T-helper 1 cell treated with Interleukin-12 subunit alpha and Interleukin-12 subunit beta and Interleukin-4 antibody, amounts not matched to agents 30 ng/mL and 1 ng/mL, for 36 hours (primary cell): ENCODE measurements at regions not wholly inside any gene's neighbourhood (a gene's known extent, or its start where the extent isn't known, plus 50 kb on each side); places are given as distances from the start of the nearest gene placed in this dataset.
"Not testable (repeated sequence)": the region's sequence is repeated elsewhere in the genome, so short reads cannot be mapped to it uniquely, and the experiment has no call there.

Source experiments
- intact Hi-C: fragments of 100-400 bp; cut with micrococcal nuclease; formaldehyde crosslinking; loops from one replicate; pipeline ENCODE4 v1.15.1; 2024

DNA sequence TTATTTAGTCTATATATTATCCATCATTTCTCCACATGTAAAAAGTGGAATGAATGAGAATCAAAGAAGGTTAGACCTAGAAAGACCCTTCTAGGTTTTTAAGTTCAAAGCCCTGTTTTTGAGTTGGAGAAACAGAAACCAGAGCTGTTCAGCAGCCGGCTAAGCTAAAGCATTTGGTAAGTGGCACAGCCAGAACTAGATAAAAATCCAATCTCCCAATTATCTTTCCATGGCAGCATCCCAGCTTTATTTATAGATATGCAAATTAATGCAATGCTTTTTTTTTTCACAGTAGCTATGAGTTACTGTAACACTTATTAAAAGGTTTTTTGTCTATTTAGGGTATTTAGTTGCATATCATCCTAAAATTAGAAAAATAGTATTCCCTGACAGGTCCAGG lies 85.1 kb downstream of the NIBAN1 start:
- intact Hi-C loops: no loop called here

DNA sequence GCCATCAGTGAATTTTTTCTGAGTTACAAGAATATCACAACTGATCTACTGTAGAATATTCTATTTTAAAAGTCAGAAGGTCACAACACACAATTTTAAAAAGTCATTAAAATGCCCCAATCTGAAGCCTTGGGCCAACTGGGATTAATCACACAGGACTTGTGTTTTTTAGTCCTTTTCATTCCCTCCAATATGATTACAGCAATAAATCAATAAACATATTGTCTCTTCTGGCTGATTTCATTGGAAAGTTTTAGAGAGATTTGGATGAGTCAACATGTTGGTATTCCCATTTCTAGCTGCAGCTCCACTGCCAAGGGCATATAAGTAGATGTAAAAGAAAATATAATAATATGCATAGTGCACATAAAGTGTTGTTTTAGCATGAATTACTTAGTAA lies 85.8 kb downstream of the NIBAN1 start:
- intact Hi-C loops: no loop called here

DNA sequence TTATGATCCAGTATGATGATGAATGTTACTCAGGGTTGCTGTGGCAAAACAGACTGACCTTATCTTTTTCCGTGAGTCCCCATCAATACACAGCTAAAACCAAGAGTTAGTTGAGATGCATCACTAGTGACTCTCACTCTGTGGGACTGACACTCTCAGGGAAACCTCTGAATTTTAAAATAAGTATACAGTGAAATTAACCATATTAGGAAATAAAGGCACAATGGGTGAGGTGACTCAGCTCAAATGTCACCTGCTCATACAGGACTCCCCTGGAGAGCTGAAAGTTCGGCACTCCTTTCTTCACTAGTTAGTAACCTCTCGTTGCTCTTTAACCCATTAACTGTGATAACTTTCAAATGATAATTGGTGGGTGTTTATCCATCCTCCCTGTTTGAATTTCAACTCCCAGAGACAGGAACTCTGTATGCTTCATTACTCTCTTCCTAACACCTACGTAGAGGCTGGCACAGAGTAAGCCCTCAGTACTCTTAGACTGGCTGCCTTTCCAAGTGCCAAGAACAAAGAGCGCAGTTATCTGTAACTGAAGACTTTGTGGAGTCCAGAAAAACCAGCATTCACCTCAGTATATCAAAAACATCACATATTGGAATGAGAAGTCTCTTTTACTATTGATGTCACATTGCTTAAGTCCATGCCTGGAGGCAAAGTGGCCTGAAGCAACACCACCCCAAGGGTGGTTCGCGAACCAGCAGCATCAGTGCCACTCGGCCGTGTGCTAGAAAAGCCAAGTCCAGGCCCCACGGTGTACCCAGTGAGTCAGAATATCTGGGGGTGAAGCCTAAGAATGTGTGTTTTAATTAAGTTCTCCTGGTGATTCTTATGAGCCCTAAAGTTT lies 91.1 kb downstream of the NIBAN1 start:
- intact Hi-C loops: loop anchor here (1.0 kb wide), 1 partner anchor 16 kb away; no protein-coding TSS in a partner anchor

DNA sequence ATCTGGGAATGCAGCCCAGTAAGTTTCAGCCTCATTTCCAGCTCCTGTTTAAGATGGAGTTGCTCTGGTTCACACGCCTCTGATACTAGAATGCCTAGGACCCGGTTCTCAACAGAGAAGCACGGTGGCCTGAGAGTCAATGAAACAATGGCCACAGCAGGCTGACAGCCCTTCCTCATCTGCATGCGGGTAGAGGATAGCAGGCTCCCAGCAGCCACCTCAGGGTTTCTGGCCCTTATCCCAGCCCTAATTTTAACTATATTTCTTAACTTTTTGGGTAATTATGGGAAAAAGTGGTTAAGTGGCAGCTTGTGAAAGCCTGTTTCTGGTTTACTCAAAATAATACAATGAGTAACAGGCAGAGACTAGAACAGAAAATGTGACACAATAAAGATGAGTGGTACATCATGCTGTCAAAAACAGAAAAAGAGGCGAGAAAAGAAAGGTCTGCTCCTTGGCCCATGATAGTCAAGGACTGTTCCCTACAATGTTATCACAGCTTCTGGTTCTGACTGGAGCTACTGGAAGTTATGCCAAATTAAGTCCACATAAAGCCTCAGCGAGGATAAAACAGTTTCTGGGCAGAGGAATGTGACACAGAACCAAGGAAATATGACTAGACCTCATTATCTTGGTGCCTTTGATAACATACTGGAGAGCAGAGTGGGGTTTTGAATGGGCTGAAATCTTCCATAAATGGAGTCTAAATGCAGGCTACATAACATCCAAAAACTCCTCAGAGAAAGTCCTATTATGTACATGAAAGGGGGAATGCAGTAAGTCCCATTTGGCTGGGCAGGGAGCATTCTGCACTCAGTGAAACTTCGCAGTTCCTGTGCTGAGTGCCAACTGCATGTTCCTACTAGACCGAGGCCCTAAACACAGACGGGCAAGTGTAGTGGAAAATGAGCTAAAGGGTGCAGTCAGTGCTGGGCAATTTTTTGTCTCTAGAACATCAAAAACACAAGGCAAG lies 92.1 kb downstream of the NIBAN1 start:
- intact Hi-C loops: loop anchor here (1.0 kb wide), 1 partner anchor 15 kb away; no protein-coding TSS in a partner anchor

DNA sequence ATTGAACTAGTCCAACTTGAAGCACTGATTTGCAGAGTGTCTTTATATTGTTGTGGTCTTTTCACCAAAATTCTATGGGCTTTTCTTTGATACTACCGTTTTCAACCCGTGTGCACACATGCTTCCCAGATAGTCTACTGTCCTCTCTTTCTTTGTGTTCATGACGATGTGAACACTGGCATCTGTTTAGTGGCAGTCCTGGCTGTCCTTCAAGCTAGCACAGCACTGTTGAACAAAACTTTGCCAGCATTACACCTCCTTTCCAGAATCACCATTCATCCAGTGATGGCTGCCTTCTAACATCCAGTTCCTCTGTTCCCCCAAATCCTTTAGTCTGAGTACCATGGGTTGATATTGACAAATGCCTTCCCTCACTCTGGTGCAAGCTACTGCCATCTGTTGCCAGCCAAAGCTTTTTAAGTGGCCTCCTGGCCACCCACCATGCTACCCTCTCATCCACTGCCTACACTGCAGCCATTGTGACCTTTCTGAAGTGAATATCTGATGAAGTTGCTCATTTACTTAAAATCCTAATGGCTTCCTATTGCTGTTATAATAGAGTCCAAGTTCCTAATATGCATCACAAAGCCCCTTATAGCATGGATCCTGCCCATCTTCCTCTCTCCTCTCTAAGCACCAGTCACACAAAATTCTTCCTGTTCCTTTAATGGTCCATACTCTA lies 94.3 kb downstream of the NIBAN1 start:
- intact Hi-C loops: no loop called here

GRCh38 chr1:184878602-184879001 lies 95.7 kb downstream of the NIBAN1 start:
- intact Hi-C loops: no loop called here

DNA sequence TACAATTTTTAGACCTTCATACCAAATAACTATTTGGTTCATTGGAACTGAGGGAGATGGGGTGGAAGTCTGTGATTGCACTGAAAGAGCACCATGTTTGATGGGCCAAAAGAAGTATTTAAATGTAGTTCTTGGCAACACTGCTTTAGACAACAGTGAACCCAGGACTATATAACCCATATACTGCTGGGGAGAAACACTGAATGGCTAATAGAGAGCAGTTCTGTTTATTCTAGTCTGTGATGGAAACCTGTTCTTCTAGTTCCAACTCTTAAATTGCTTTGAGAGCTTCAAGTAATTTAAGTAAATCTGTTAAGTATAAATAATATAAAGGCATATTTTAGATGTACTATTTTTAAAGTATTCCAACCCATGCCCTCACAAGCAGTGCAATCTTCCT lies 96.3 kb downstream of the NIBAN1 start:
- intact Hi-C loops: no loop called here

DNA sequence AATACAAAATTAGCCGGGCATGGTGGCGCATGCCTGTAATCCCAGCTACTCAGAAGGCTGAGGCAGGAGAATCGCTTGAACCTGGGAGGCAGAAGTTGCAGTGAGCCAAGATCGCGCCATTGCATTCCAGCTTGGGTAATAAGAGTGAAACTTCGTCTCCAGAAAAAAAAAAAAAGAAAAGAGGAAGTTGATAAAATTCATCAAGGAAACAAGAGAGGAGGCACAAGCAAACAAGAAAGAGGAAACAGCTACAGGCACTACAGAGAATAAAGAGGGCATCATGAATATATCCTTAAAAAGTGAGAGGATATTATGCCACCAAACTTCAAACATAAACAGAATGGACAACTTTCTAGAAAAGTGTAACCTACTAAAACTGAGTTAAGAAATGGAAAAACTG lies 98.3 kb downstream of the NIBAN1 start:
- intact Hi-C loops: not testable (repeated sequence)

GRCh38 chr1:184875218-184875617 lies 99.1 kb downstream of the NIBAN1 start:
- intact Hi-C loops: no loop called here

DNA sequence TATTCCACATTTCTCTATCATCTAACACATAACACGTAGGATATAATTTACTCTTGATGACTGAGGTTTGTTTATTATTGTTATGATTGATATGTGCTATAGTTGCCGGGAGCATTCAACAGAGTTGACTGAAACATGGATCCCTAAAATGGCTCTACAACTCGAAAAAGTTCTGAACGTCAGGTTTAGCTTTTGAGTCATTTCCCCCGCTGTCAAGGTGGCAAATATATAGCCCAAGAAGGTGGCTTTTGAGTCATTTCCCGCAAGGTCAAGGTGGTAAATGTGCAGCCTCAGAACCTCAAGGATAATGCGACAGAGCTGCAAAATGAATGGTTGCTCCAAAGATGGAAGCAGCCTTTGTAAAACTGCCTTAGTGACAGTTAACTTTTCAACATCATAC lies 104.0 kb downstream of the NIBAN1 start:
- intact Hi-C loops: loop anchor here (1.0 kb wide), 1 partner anchor 22 kb away; no protein-coding TSS in a partner anchor

DNA sequence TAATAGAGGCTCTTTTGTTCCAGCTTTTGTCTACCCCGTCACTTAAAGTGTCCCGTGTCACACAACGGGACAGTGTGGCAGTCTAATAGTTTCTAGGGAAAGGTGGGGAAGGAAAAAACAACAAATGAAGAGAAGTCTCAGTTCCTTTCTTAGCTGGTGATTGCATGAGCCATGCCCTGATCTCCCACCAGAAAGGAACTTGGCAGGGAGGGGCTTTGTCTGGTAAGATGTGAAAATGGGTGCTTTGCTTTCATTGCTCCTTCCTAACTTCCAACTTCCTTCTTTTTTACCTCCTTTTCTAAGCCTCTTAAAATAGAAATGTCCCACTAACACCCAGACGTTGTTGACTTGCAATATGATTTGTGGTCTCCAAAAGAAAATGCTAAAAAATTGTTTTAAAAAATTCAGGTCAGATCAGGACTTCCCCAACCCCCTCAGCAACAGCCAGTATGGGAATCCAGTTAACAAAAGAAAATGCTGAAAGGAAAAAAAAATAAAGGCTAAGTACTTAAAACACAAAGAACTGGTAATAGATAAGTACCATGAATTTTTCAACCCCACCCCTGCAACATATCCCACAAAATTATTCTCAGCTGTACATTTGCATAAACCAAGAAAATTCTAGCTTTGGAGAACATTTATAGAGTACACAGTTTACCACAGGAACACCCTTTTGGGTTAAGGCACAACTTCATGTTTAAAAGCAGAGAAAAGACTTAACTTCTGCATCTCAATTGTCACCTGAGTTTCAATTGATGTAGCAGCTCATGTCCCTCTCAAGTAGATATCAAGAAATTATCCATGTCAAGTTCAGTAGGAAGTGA lies 106.2 kb downstream of the NIBAN1 start:
- intact Hi-C loops: loop anchor here (1.0 to 5.0 kb wide), 9 partner anchors 14 to 699 kb away; partner anchors contain the start of genes C1orf21, EDEM3, SWT1 and TRMT1L

GRCh38 chr1:184866991-184867788 lies 107.1 kb downstream of the NIBAN1 start:
- intact Hi-C loops: loop anchor here (1.0 to 5.0 kb wide), 9 partner anchors 15 to 700 kb away; partner anchors contain the start of genes C1orf21, EDEM3, SWT1 and TRMT1L

- intact Hi-C loops: loop anchor here (2.0 to 5.0 kb wide), 4 partner anchors 112 to 701 kb away; partner anchors contain the start of genes C1orf21, EDEM3, SWT1 and TRMT1L
These were observed 107.7 kb downstream of the NIBAN1 start for GRCh38 chr1:184866586-184866985.

DNA sequence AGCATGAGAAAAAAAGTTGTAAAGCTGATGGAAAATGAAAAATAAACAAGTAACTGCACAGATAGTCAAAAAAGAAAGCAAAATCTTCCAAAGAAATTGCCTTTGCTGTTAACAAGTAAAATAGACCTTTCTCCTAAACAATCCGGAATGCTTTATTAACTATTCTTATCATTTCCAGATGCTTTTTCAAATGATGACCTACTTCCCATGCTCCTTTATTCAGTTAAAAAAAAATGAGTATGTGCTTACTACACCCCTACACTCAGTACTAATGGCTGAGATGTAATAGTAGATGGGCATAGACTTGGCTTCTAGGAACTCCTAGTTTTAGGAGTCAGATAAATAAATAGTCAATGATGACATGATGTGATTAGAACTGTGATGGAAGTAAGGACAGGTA lies 108.5 kb downstream of the NIBAN1 start:
- intact Hi-C loops: loop anchor here (2.0 to 5.0 kb wide), 4 partner anchors 111 to 701 kb away; partner anchors contain the start of genes C1orf21, EDEM3, SWT1 and TRMT1L

DNA sequence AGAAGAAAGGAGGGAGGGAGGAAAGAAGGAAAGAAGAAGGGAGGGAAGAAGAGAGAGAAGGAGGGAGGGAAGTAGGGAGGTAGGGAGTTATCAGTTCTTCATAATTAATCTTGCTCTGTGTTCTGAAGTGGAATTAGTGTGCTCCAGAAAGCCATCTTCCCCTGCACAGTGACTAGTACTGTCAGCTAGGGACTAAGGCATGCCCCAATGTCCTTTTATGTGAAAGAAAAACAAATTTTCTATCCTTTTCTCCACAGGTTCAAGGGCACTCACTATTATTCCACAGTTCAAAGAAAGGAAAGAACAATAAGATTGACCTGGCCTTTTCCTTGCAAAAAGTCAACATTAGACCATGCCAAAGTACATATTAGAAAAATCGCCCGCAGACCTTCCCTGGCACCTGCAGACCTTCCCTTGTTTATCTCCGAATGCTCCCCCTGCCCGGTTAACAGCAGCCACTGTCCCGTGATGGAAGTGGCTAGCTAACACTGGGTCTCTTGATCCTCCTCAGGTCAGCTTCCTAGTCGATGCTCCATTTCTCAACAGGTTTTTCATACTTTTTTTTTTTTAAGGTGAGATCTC lies 107.2 kb upstream of the EDEM3 start:
- intact Hi-C loops: no loop called here

DNA sequence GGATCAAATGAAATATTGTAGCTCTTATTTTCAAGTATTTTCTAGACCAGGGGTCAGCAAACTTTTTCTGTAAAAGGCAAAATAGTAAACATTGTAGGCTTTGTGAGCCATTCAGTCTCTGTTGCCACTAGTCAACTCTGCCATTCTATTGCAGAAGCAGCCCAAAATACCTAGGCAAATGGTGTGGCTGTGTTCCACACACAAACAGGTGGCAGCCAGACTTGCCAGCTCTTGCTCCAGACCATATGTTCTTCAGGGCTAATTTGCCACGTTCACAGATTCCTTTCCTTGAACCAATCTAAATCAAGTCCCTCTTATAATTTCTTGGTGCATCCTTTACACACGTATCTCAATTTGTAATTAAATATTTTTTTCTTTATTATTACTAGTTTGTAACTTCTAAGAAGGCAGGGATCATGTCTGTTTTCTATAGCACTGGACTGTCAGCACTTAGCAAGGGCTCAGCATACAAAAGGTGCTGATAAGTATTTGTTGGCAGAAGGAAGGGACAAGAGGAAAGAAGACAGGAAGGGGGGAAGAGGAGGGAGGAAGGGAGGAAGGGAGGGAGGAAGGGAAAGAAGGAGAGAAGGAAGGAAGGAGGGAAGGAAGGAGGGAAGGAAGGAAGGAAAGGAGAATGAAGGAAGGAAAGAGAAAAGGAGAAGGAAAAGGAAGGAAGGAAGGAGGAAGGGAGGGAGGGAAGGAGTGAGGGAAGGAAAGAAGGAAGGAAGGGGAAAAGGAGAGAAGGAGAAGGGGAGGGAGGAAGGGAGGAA lies 106.5 kb upstream of the EDEM3 start:
- intact Hi-C loops: no loop called here

DNA sequence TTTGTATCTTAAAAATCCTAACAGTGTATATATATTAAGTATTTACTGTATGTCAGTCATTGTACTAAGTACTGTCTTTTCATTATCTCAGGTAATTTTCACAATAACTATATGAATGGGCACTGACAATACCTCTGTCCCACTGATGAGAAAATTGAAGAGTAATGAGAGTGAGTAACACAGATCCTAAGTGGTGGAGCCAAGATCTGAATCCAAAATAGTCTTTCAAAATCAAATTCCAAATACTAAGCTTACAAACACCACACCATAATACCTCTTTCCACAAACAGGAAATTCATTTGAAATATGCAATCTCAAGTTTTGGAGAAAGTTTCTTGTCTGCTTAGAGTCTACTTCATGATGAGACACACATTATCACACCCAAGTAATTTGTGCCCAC lies 105.9 kb upstream of the EDEM3 start:
- intact Hi-C loops: no loop called here
